Ishikawa (cell line): ENCODE measurements at regions not wholly inside any gene's neighbourhood (a gene's known extent, or its start where the extent isn't known, plus 50 kb on each side); places are given as distances from the start of the nearest gene placed in this dataset.

ENCODE experiments used
- CEBPB ChIP-seq: IDR thresholded peaks from 2 replicates; pipeline ENCODE4 v1.6.1; 2012
- CREB1 ChIP-seq: IDR thresholded peaks from 2 replicates; pipeline ENCODE4 v1.6.1; 2012; ENCODE audit warnings: low read depth
- EGR1 ChIP-seq: IDR thresholded peaks from 2 replicates; pipeline ENCODE4 v1.6.1; 2012
- EP300 ChIP-seq: IDR thresholded peaks from 2 replicates; pipeline ENCODE4 v1.6.1; 2012; ENCODE audit warnings: borderline replicate concordance
- MAX ChIP-seq: IDR thresholded peaks from 2 replicates; pipeline ENCODE4 v1.6.1; 2012
- NFIC ChIP-seq: IDR thresholded peaks from 2 replicates; pipeline ENCODE4 v1.6.1; 2012
- RAD21 ChIP-seq: IDR thresholded peaks from 2 replicates; pipeline ENCODE4 v1.6.1; 2012; ENCODE audit warnings: low read depth
- REST ChIP-seq: IDR thresholded peaks from 2 replicates; pipeline ENCODE4 v1.6.1; 2012; ENCODE audit warnings: low read depth, mild to moderate bottlenecking
- TAF1 ChIP-seq: IDR thresholded peaks from 2 replicates; pipeline ENCODE4 v1.6.1; 2012; ENCODE audit warnings: low read depth, mild to moderate bottlenecking
- TCF12 ChIP-seq: IDR thresholded peaks from 2 replicates; pipeline ENCODE4 v1.6.1; 2012; ENCODE audit warnings: low read depth
- YY1 ChIP-seq: IDR thresholded peaks from 2 replicates; pipeline ENCODE4 v1.6.1; 2012; ENCODE audit warnings: low read depth
- TF ChIP-seq, protein P1 (sequence below): IDR thresholded peaks from 2 replicates; pipeline ENCODE4 v1.6.1; 2012

GRCh38 chr2:188181884-188182283 is 109.8 kb upstream of the GULP1 start:
- TF ChIP-seq MAX = no peak
- TF ChIP-seq EP300 = no peak
- TF ChIP-seq TAF1 = no peak
- no peak for TF ChIP-seq CREB1
- TF ChIP-seq TCF12 = no peak
- TF ChIP-seq REST = no peak
- TF ChIP-seq CEBPB = no peak
- TF ChIP-seq, protein P1, sequence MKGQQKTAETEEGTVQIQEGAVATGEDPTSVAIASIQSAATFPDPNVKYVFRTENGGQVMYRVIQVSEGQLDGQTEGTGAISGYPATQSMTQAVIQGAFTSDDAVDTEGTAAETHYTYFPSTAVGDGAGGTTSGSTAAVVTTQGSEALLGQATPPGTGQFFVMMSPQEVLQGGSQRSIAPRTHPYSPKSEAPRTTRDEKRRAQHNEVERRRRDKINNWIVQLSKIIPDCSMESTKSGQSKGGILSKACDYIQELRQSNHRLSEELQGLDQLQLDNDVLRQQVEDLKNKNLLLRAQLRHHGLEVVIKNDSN = no peak
- no peak for TF ChIP-seq NFIC
- TF ChIP-seq RAD21 = no peak
- no peak for TF ChIP-seq EGR1
- no peak for TF ChIP-seq YY1
